ENCODE measurements at regions not wholly inside any gene's neighbourhood (a gene's known extent, or its start where the extent isn't known, plus 50 kb on each side); places are given as distances from the start of the nearest gene placed in this dataset.

DNA sequence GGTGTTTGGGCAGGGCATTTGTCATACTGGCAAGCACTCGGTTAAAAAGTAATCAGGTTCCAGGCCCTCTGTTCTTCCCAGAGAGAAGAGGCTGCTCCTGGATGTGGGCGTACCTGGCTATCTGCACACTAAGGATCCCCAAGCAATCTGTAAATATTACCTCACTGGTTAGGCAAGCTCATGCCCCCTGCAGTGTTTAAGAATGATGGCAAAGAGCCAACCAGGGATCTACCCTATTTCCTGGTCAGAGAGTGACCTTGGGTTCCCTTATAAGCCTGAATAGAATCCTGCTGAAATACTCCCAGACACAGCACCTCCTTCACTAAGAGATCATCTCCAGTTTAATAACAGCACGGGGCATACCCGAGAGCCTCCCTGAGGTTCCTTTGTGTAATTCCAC, 181.2 kb downstream of the PIK3R1 start:
- TF ChIP-seq, protein P1, sequence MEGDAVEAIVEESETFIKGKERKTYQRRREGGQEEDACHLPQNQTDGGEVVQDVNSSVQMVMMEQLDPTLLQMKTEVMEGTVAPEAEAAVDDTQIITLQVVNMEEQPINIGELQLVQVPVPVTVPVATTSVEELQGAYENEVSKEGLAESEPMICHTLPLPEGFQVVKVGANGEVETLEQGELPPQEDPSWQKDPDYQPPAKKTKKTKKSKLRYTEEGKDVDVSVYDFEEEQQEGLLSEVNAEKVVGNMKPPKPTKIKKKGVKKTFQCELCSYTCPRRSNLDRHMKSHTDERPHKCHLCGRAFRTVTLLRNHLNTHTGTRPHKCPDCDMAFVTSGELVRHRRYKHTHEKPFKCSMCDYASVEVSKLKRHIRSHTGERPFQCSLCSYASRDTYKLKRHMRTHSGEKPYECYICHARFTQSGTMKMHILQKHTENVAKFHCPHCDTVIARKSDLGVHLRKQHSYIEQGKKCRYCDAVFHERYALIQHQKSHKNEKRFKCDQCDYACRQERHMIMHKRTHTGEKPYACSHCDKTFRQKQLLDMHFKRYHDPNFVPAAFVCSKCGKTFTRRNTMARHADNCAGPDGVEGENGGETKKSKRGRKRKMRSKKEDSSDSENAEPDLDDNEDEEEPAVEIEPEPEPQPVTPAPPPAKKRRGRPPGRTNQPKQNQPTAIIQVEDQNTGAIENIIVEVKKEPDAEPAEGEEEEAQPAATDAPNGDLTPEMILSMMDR (IDR thresholded peaks at IDR 0.05; ENCODE audit: borderline replicate concordance, extremely low read depth, low read length, poor library complexity, severe bottlenecking) = no peak
- TF ChIP-seq EZH2 (IDR thresholded peaks at IDR 0.05; ENCODE audit: borderline replicate concordance, low read depth, low read length, severe bottlenecking) = no peak

All from DND-41 (cell line).